A549 (cell line): ENCODE measurements at regions not wholly inside any gene's neighbourhood (a gene's known extent, or its start where the extent isn't known, plus 50 kb on each side); places are given as distances from the start of the nearest gene placed in this dataset.

Source experiments
- BCL3 ChIP-seq: fragments of >200 bp; sonication (Bioruptor Twin); formaldehyde crosslinking; IDR thresholded peaks from 3 replicates; pipeline ENCODE4 v1.6.1; 2016
- CBX2 ChIP-seq: fragments of 200-600 bp; sonication (generic); IDR thresholded peaks from 2 replicates; pipeline ENCODE4 v1.6.1; 2016; ENCODE audit warnings: low read depth, mild to moderate bottlenecking, borderline replicate concordance
- CHD4 ChIP-seq: fragments of 200-600 bp; sonication (generic); IDR thresholded peaks from 2 replicates; pipeline ENCODE4 v1.6.1; 2016; ENCODE audit warnings: antibody characterized with exemption, mild to moderate bottlenecking, borderline replicate concordance
- ELK1 ChIP-seq: fragments of 150-350 bp; IDR thresholded peaks from 2 replicates; pipeline ENCODE4 v1.6.1; 2014; ENCODE audit warnings: low read depth, mild to moderate bottlenecking, low read length
- ESRRA ChIP-seq: fragments of 150-350 bp; IDR thresholded peaks from 2 replicates; pipeline ENCODE4 v1.6.1; 2014; ENCODE audit warnings: mild to moderate bottlenecking, low read length, borderline replicate concordance
- KDM1A ChIP-seq: fragments of 200-600 bp; sonication (generic); IDR thresholded peaks from 2 replicates; pipeline ENCODE4 v1.6.1; 2016; ENCODE audit warnings: low read depth, mild to moderate bottlenecking
- MAX ChIP-seq: IDR thresholded peaks from 2 replicates; pipeline ENCODE4 v1.6.1; 2012
- PHF8 ChIP-seq: fragments of 200-600 bp; sonication (generic); IDR thresholded peaks from 2 replicates; pipeline ENCODE4 v1.6.1; 2016; ENCODE audit warnings: low read depth, mild to moderate bottlenecking, antibody characterized with exemption, moderate library complexity, borderline replicate concordance
- POLR2A ChIP-seq: IDR thresholded peaks from 2 replicates; pipeline ENCODE4 v1.6.1; 2012; ENCODE audit warnings: mild to moderate bottlenecking, low read length
- POLR2AphosphoS2 ChIP-seq: conservative IDR thresholded peaks from 2 replicates; pipeline ENCODE4 v1.6.1; 2012; ENCODE audit warnings: low read length, improper control_type of control experiment, inconsistent platforms
- RAD21 ChIP-seq, 2 experiments: fragments of >200 bp in 1 of 2; sonication (Bioruptor Twin) in 1 of 2; formaldehyde crosslinking in 1 of 2; IDR thresholded peaks in 1 of 2; conservative IDR thresholded peaks in 1 of 2; 2 replicates in 1 of 2; 3 replicates in 1 of 2; pipeline ENCODE4 v1.6.1; 2012 to 2018; ENCODE audit warnings: inconsistent platforms in 1 of 2
- REST ChIP-seq: fragments of 200-600 bp; sonication (generic); IDR thresholded peaks from 2 replicates; pipeline ENCODE4 v1.6.1; 2016; ENCODE audit warnings: antibody characterized with exemption, mild to moderate bottlenecking, moderate library complexity
- SMC3 ChIP-seq: fragments of >200 bp; sonication (Bioruptor Twin); formaldehyde crosslinking; IDR thresholded peaks from 3 replicates; pipeline ENCODE4 v1.6.1; 2018; ENCODE audit warnings: inconsistent platforms
- TF ChIP-seq, protein P1 (sequence below): fragments of >200 bp; sonication (Bioruptor Twin); formaldehyde crosslinking; IDR thresholded peaks from 3 replicates; pipeline ENCODE4 v1.5.1; 2016

- TF ChIP-seq RAD21 (conservative IDR thresholded peaks at IDR 0.05 in 1 of 2, IDR thresholded peaks at IDR 0.05 in 1 of 2): no peak
- TF ChIP-seq CHD4: no peak
- TF ChIP-seq ELK1: no peak
- TF ChIP-seq KDM1A: no peak
- no peak for TF ChIP-seq BCL3
- TF ChIP-seq, protein P1, sequence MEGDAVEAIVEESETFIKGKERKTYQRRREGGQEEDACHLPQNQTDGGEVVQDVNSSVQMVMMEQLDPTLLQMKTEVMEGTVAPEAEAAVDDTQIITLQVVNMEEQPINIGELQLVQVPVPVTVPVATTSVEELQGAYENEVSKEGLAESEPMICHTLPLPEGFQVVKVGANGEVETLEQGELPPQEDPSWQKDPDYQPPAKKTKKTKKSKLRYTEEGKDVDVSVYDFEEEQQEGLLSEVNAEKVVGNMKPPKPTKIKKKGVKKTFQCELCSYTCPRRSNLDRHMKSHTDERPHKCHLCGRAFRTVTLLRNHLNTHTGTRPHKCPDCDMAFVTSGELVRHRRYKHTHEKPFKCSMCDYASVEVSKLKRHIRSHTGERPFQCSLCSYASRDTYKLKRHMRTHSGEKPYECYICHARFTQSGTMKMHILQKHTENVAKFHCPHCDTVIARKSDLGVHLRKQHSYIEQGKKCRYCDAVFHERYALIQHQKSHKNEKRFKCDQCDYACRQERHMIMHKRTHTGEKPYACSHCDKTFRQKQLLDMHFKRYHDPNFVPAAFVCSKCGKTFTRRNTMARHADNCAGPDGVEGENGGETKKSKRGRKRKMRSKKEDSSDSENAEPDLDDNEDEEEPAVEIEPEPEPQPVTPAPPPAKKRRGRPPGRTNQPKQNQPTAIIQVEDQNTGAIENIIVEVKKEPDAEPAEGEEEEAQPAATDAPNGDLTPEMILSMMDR: no peak
- no peak for TF ChIP-seq POLR2A
- no peak for TF ChIP-seq CBX2
- TF ChIP-seq POLR2AphosphoS2: no peak
- TF ChIP-seq SMC3: no peak
- TF ChIP-seq REST: no peak
- no peak for TF ChIP-seq PHF8
- TF ChIP-seq ESRRA: no peak
- no peak for TF ChIP-seq MAX
Measured at GRCh38 chr4:116478343-116478742, 607.0 kb downstream of the TRAM1L1 start.
